K562 (cell line): ENCODE measurements at regions not wholly inside any gene's neighbourhood (a gene's known extent, or its start where the extent isn't known, plus 50 kb on each side); places are given as distances from the start of the nearest gene placed in this dataset.

Experiments used
- CBFA2T2 ChIP-seq: fragments of 450-650 bp; conservative IDR thresholded peaks from 2 replicates; pipeline ENCODE4 v1.6.1; 2017; ENCODE audit warnings: mild to moderate bottlenecking
- CREB1 ChIP-seq, 2 experiments: sonication (generic) in 1 of 2; formaldehyde crosslinking in 1 of 2; IDR thresholded peaks; 2 replicates each; pipeline versions ENCODE4 v1.6.1 to v1.8.0; 2012 to 2022; ENCODE audit warnings: inconsistent platforms in 1 of 2, mild to moderate bottlenecking in 1 of 2, missing genetic modification reagents in 1 of 2, moderate library complexity in 1 of 2
- CTCF ChIP-seq, 3 experiments: IDR thresholded peaks in 2 of 3; conservative IDR thresholded peaks in 1 of 3; 2 replicates each; pipeline ENCODE4 v1.5.1; 2011 to 2012; ENCODE audit warnings: low read length in 3 of 3, mild to moderate bottlenecking in 3 of 3, control low read depth in 2 of 3, improper control_type of control experiment in 1 of 3, inconsistent platforms in 1 of 3, low read depth in 1 of 3, mixed read lengths in 1 of 3, moderate library complexity in 1 of 3; ENCODE audit not compliant: insufficient read depth in 2 of 3
- EP300 ChIP-seq: IDR thresholded peaks from 2 replicates; pipeline ENCODE4 v1.6.1; 2012; ENCODE audit warnings: low read length, improper control_type of control experiment
- NFE2L1 ChIP-seq: fragments of 450-650 bp; IDR thresholded peaks from 2 replicates; pipeline ENCODE4 v1.6.1; 2016; ENCODE audit warnings: missing genetic modification characterization, low read depth, mild to moderate bottlenecking, missing compliant biosample characterization, moderate library complexity, borderline replicate concordance
- NFXL1 ChIP-seq: fragments of 450-650 bp; formaldehyde crosslinking; IDR thresholded peaks from 2 replicates; pipeline ENCODE4 v1.4.0; 2021; ENCODE audit warnings: mild to moderate bottlenecking
- NR2F6 ChIP-seq: fragments of 450-650 bp; formaldehyde crosslinking; IDR thresholded peaks from 2 replicates; pipeline ENCODE4 v1.4.0; 2020; ENCODE audit warnings: mild to moderate bottlenecking
- PML ChIP-seq: IDR thresholded peaks from 2 replicates; pipeline ENCODE4 v1.6.1; 2012; ENCODE audit warnings: low read length, inconsistent platforms
- RBBP5 ChIP-seq: fragments of 200-600 bp; sonication (generic); IDR thresholded peaks from 2 replicates; pipeline ENCODE4 v1.6.1; 2012; ENCODE audit warnings: borderline replicate concordance, mild to moderate bottlenecking, low read length, control low read depth, inconsistent platforms; ENCODE audit not compliant: insufficient read depth, poor library complexity, severe bottlenecking
- TAF1 ChIP-seq: IDR thresholded peaks from 2 replicates; pipeline ENCODE4 v1.6.1; 2011; ENCODE audit warnings: mild to moderate bottlenecking, low read length, moderate library complexity; ENCODE audit not compliant: insufficient read depth, control insufficient read depth, severe bottlenecking; ENCODE audit errors: extremely low read depth
- YY1 ChIP-seq, 3 experiments: IDR thresholded peaks; 2 replicates each; pipeline ENCODE4 v1.6.1; 2011; ENCODE audit warnings: low read length in 2 of 3, mild to moderate bottlenecking in 2 of 3, moderate library complexity in 2 of 3, borderline replicate concordance in 1 of 3, control low read depth in 1 of 3, low read depth in 1 of 3; ENCODE audit not compliant: insufficient read depth in 3 of 3, insufficient replicate concordance in 2 of 3, control insufficient read depth in 1 of 3, insufficient read length in 1 of 3; ENCODE audit errors: extremely low read depth in 1 of 3
- ZNF586 ChIP-seq: fragments of 450-650 bp; formaldehyde crosslinking; conservative IDR thresholded peaks from 2 replicates; pipeline ENCODE4 v1.4.0; 2020; ENCODE audit warnings: mild to moderate bottlenecking, moderate library complexity
- TF ChIP-seq, protein P1 (sequence below): sonication (generic); formaldehyde crosslinking; IDR thresholded peaks from 2 replicates; pipeline ENCODE4 v1.8.0; 2023; ENCODE audit warnings: missing genetic modification reagents, mild to moderate bottlenecking, borderline replicate concordance

- TF ChIP-seq CBFA2T2 (no peak), TAF1 (no peak), PML (no peak), NR2F6 (no peak), CREB1 (IDR thresholded peaks at IDR 0.05) (no peak), CREB1 (CRISPR knock-in tag; IDR thresholded peaks at IDR 0.05) (no peak), RBBP5 (no peak), NFE2L1 (no peak), ZNF586 (CRISPR knock-in tag) (no peak), EP300 (no peak), NFXL1 (no peak), CTCF (IDR thresholded peaks at IDR 0.05 in 2 of 3, conservative IDR thresholded peaks at IDR 0.05 in 1 of 3; ENCODE audit: insufficient read depth in 2 of 3, low read depth in 1 of 3, low read length in 3 of 3) (no peak), YY1 (IDR thresholded peaks at IDR 0.05; ENCODE audit: borderline replicate concordance in 1 of 3, control insufficient read depth in 1 of 3, extremely low read depth in 1 of 3, insufficient read depth in 3 of 3, insufficient read length in 1 of 3, insufficient replicate concordance in 2 of 3, low read depth in 1 of 3, low read length in 2 of 3) (no peak)
- TF ChIP-seq, protein P1, sequence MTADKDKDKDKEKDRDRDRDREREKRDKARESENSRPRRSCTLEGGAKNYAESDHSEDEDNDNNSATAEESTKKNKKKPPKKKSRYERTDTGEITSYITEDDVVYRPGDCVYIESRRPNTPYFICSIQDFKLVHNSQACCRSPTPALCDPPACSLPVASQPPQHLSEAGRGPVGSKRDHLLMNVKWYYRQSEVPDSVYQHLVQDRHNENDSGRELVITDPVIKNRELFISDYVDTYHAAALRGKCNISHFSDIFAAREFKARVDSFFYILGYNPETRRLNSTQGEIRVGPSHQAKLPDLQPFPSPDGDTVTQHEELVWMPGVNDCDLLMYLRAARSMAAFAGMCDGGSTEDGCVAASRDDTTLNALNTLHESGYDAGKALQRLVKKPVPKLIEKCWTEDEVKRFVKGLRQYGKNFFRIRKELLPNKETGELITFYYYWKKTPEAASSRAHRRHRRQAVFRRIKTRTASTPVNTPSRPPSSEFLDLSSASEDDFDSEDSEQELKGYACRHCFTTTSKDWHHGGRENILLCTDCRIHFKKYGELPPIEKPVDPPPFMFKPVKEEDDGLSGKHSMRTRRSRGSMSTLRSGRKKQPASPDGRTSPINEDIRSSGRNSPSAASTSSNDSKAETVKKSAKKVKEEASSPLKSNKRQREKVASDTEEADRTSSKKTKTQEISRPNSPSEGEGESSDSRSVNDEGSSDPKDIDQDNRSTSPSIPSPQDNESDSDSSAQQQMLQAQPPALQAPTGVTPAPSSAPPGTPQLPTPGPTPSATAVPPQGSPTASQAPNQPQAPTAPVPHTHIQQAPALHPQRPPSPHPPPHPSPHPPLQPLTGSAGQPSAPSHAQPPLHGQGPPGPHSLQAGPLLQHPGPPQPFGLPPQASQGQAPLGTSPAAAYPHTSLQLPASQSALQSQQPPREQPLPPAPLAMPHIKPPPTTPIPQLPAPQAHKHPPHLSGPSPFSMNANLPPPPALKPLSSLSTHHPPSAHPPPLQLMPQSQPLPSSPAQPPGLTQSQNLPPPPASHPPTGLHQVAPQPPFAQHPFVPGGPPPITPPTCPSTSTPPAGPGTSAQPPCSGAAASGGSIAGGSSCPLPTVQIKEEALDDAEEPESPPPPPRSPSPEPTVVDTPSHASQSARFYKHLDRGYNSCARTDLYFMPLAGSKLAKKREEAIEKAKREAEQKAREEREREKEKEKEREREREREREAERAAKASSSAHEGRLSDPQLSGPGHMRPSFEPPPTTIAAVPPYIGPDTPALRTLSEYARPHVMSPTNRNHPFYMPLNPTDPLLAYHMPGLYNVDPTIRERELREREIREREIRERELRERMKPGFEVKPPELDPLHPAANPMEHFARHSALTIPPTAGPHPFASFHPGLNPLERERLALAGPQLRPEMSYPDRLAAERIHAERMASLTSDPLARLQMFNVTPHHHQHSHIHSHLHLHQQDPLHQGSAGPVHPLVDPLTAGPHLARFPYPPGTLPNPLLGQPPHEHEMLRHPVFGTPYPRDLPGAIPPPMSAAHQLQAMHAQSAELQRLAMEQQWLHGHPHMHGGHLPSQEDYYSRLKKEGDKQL (CRISPR knock-in tag): no peak
Observed at GRCh38 chr11:56843816-56844215, 95.3 kb upstream of the OR9G4 start.
